H1 (cell line): ENCODE measurements at regions not wholly inside any gene's neighbourhood (a gene's known extent, or its start where the extent isn't known, plus 50 kb on each side); places are given as distances from the start of the nearest gene placed in this dataset.

Source experiments
- CTCF ChIA-PET: fragments of 300-600 bp; sonication (Branson Sonifier 250); formaldehyde crosslinking; loops from one replicate; lab custom pipeline; 2021; ENCODE audit not compliant: partially characterized antibody; lab: Charles Lee
- POLR2A ChIA-PET: fragments of 300-600 bp; sonication (Branson Sonifier 250); formaldehyde crosslinking; loops from one replicate; lab custom pipeline; 2021; ENCODE audit warnings: inconsistent platforms; ENCODE audit not compliant: partially characterized antibody; lab: Charles Lee
- DNase-seq, 2 experiments: peaks; one replicate each; pipeline versions ENCODE4 v3.0.0 to v3.0.0-alpha.2; 2010 to 2022; ENCODE audit warnings: low spot score in 2 of 2, low read depth in 1 of 2, mixed read lengths in 1 of 2
- FAIRE-seq: peaks from 2 replicates; lab custom pipeline; 2011; peaks lifted over from hg19 to GRCh38; lab: Jason Lieb, UNC
- H2AFZ ChIP-seq: 2 replicates; pipeline ENCODE4 v1.8.1; 2012; ENCODE audit warnings: low read length, inconsistent platforms
- H2AK5ac ChIP-seq: 2 replicates; pipeline ENCODE4 v1.6.1; 2013; ENCODE audit warnings: low read depth, low read length
- H2BK120ac ChIP-seq: replicated peaks from 2 replicates; pipeline ENCODE3; 2013; ENCODE audit warnings: low read depth, low read length, inconsistent platforms
- H2BK12ac ChIP-seq: 2 replicates; pipeline ENCODE4 v1.6.1; 2013; ENCODE audit warnings: low read depth, low read length
- H2BK15ac ChIP-seq: 2 replicates; pipeline ENCODE4 v1.6.1; 2013; ENCODE audit warnings: low read length
- H2BK20ac ChIP-seq: 2 replicates; pipeline ENCODE4 v1.6.1; 2013; ENCODE audit warnings: low read length
- H2BK5ac ChIP-seq: 2 replicates; pipeline ENCODE4 v1.6.1; 2013; ENCODE audit warnings: low read depth, low read length
- H3K14ac ChIP-seq: 2 replicates; pipeline ENCODE4 v1.6.1; 2013; ENCODE audit warnings: inconsistent platforms; ENCODE audit not compliant: insufficient read length
- H3K18ac ChIP-seq: 2 replicates; pipeline ENCODE4 v1.6.1; 2013; ENCODE audit warnings: low read length; ENCODE audit errors: extremely low read depth
- H3K23ac ChIP-seq: 2 replicates; pipeline ENCODE4 v1.6.1; 2013; ENCODE audit warnings: inconsistent platforms; ENCODE audit not compliant: insufficient read length
- H3K23me2 ChIP-seq: 2 replicates; pipeline ENCODE4 v1.6.1; 2013; ENCODE audit warnings: low read depth, low read length
- H3K27ac ChIP-seq: 2 replicates; pipeline ENCODE4 v1.6.1; 2011; ENCODE audit warnings: low read depth, low read length, inconsistent platforms
- H3K27me3 ChIP-seq, 4 experiments: replicated peaks in 1 of 4; 1 replicate in 1 of 4; 2 replicates in 3 of 4; pipeline versions ENCODE4 v1.6.1 to v1.8.1; 2011 to 2013; ENCODE audit warnings: low read length in 3 of 4, mild to moderate bottlenecking in 3 of 4, inconsistent platforms in 2 of 4, mixed read lengths in 2 of 4, moderate library complexity in 1 of 4; ENCODE audit not compliant: control insufficient read depth in 3 of 4, insufficient read depth in 3 of 4; ENCODE audit errors: extremely low read depth in 1 of 4
- H3K36me3 ChIP-seq, 4 experiments: 2 replicates each; pipeline versions ENCODE4 v1.6.1 to v1.8.1; 2011 to 2013; ENCODE audit warnings: mild to moderate bottlenecking in 4 of 4, low read length in 3 of 4, moderate library complexity in 2 of 4, control low read depth in 1 of 4, inconsistent platforms in 1 of 4; ENCODE audit not compliant: insufficient read depth in 4 of 4, control insufficient read depth in 2 of 4
- H3K4ac ChIP-seq: replicated peaks from 2 replicates; pipeline ENCODE3; 2013; ENCODE audit warnings: low read length, low read depth, mixed read lengths, inconsistent platforms; ENCODE audit not compliant: insufficient read length
- H3K4me1 ChIP-seq, 4 experiments: replicated peaks in 1 of 4; 1 replicate in 1 of 4; 2 replicates in 3 of 4; pipeline versions ENCODE4 v1.6.1 to v1.8.1; 2011 to 2013; ENCODE audit warnings: low read length in 3 of 4, inconsistent platforms in 2 of 4, mixed read lengths in 1 of 4; ENCODE audit not compliant: insufficient read depth in 4 of 4, control insufficient read depth in 3 of 4
- H3K4me2 ChIP-seq, 2 experiments: 2 replicates each; pipeline versions ENCODE4 v1.6.1 to v1.8.1; 2011 to 2013; ENCODE audit warnings: low read depth in 2 of 2, low read length in 2 of 2, control low read depth in 1 of 2, inconsistent platforms in 1 of 2, mild to moderate bottlenecking in 1 of 2; ENCODE audit not compliant: insufficient read depth in 1 of 2
- H3K4me3 ChIP-seq, 4 experiments: fragments of 200-600, 300-600 bp in 1 of 4; sonication (generic), shearing (Covaris generic), sonication (Bioruptor Twin) in 1 of 4; 2 replicates each; pipeline versions ENCODE4 v1.5.1 to v1.8.1; 2011 to 2016; ENCODE audit warnings: low read length in 4 of 4, low read depth in 3 of 4, control low read depth in 2 of 4, inconsistent platforms in 2 of 4, mild to moderate bottlenecking in 2 of 4, mixed read lengths in 1 of 4, moderate library complexity in 1 of 4; ENCODE audit not compliant: insufficient read depth in 2 of 4; ENCODE audit errors: extremely low read depth in 1 of 4
- H3K56ac ChIP-seq: replicated peaks from 2 replicates; pipeline ENCODE3; 2013; ENCODE audit warnings: low read depth, mild to moderate bottlenecking, mixed read lengths, low read length, inconsistent platforms; ENCODE audit not compliant: insufficient read length
- H3K79me1 ChIP-seq: 2 replicates; pipeline ENCODE4 v1.6.1; 2013; ENCODE audit warnings: low read depth, low read length, control low read depth
- H3K79me2 ChIP-seq, 2 experiments: 2 replicates each; pipeline versions ENCODE4 v1.6.1 to v1.8.1; 2012 to 2013; ENCODE audit warnings: low read length in 2 of 2, mild to moderate bottlenecking in 2 of 2, inconsistent platforms in 1 of 2; ENCODE audit not compliant: insufficient read depth in 2 of 2, control insufficient read depth in 1 of 2
- H3K9ac ChIP-seq, 4 experiments: replicated peaks in 1 of 4; 1 replicate in 1 of 4; 2 replicates in 3 of 4; pipeline versions ENCODE4 v1.6.1 to v1.8.1; 2011 to 2013; ENCODE audit warnings: low read depth in 3 of 4, low read length in 3 of 4, control low read depth in 2 of 4, mild to moderate bottlenecking in 2 of 4, moderate library complexity in 2 of 4, inconsistent platforms in 1 of 4; ENCODE audit errors: extremely low read depth in 1 of 4
- H3K9me3 ChIP-seq, 2 experiments: 2 replicates each; pipeline versions ENCODE4 v1.6.1 to v1.8.1; 2012 to 2013; ENCODE audit warnings: mild to moderate bottlenecking in 2 of 2, moderate library complexity in 2 of 2, control low read depth in 1 of 2, inconsistent platforms in 1 of 2, low read depth in 1 of 2, low read length in 1 of 2, mixed read lengths in 1 of 2; ENCODE audit not compliant: insufficient read depth in 2 of 2
- H4K20me1 ChIP-seq, 2 experiments: replicated peaks in 1 of 2; 2 replicates each; pipeline versions ENCODE3 to v1.8.1; 2011 to 2013; ENCODE audit warnings: inconsistent platforms in 2 of 2, low read length in 2 of 2, mild to moderate bottlenecking in 1 of 2; ENCODE audit not compliant: insufficient read depth in 2 of 2, control insufficient read depth in 1 of 2
- H4K5ac ChIP-seq: 2 replicates; pipeline ENCODE4 v1.6.1; 2013; ENCODE audit warnings: low read length, low read depth, mixed read lengths, inconsistent platforms; ENCODE audit not compliant: insufficient read length
- H4K8ac ChIP-seq: 2 replicates; pipeline ENCODE4 v1.8.0; 2013; ENCODE audit warnings: mild to moderate bottlenecking, moderate library complexity, low read length, inconsistent platforms; ENCODE audit not compliant: insufficient read depth; ENCODE audit errors: extremely low read depth
- H4K91ac ChIP-seq: replicated peaks from 2 replicates; pipeline ENCODE3; 2013; ENCODE audit warnings: low read length, mixed read lengths, inconsistent platforms; ENCODE audit not compliant: insufficient read length
- EZH2 ChIP-seq: fragments of 200-600 bp; sonication (generic); IDR thresholded peaks from 2 replicates; pipeline ENCODE4 v1.7.1; 2012; ENCODE audit warnings: low read depth, mild to moderate bottlenecking, moderate library complexity, low read length, inconsistent platforms; ENCODE audit not compliant: severe bottlenecking
- JUND ChIP-seq: IDR thresholded peaks from 2 replicates; pipeline ENCODE4 v1.6.1; 2011; ENCODE audit warnings: mild to moderate bottlenecking, improper control_type of control experiment, low read length
- KDM1A ChIP-seq: fragments of 200-600, 300-600 bp; sonication (generic); IDR thresholded peaks from 2 replicates; pipeline ENCODE4 v1.7.1; 2016; ENCODE audit warnings: mild to moderate bottlenecking, low read length, borderline replicate concordance
- MAFK ChIP-seq: IDR thresholded peaks from 2 replicates; pipeline ENCODE4 v1.6.1; 2012; ENCODE audit warnings: low read depth, mild to moderate bottlenecking, improper control_type of control experiment, low read length
- RFX5 ChIP-seq: IDR thresholded peaks from 2 replicates; pipeline ENCODE4 v1.6.1; 2011; ENCODE audit warnings: low read depth, low read length, improper control_type of control experiment, borderline replicate concordance
- RNF2 ChIP-seq: fragments of 200-900, 300-1000 bp; sonication (generic); IDR thresholded peaks from 2 replicates; pipeline ENCODE4 v1.7.1; 2016; ENCODE audit warnings: borderline replicate concordance, low read depth, mild to moderate bottlenecking, antibody characterized with exemption, low read length; ENCODE audit not compliant: poor library complexity, severe bottlenecking; ENCODE audit errors: missing control alignments
- RXRA ChIP-seq: IDR thresholded peaks from 2 replicates; pipeline ENCODE4 v1.6.1; 2011; ENCODE audit warnings: low read depth, mild to moderate bottlenecking, low read length, moderate library complexity; ENCODE audit not compliant: insufficient read depth
- SIN3A ChIP-seq, 2 experiments: IDR thresholded peaks in 1 of 2; conservative IDR thresholded peaks in 1 of 2; 2 replicates each; pipeline ENCODE4 v1.6.1; 2011 to 2012; ENCODE audit warnings: low read length in 2 of 2, improper control_type of control experiment in 1 of 2, low read depth in 1 of 2, mild to moderate bottlenecking in 1 of 2
- SP1 ChIP-seq: IDR thresholded peaks from 2 replicates; pipeline ENCODE4 v1.6.1; 2011; ENCODE audit warnings: low read depth, low read length
- TEAD4 ChIP-seq: IDR thresholded peaks from 2 replicates; pipeline ENCODE4 v1.6.1; 2012; ENCODE audit warnings: low read depth, low read length, inconsistent platforms, mixed read lengths
- WGBS, 2 experiments: shearing (Covaris generic) in 1 of 2; methylation state at CpG; one replicate each; pipeline versions ENCODE4 v1.1.6 to v1.1.7; 2013 to 2015; ENCODE audit warnings: low lambda C conversion rate in 2 of 2, mixed read lengths in 2 of 2, inconsistent platforms in 1 of 2, low coverage in 1 of 2, missing lambda C conversion rate in 1 of 2; ENCODE audit not compliant: insufficient replicate concordance in 2 of 2, insufficient coverage in 1 of 2, insufficient read length in 1 of 2; ENCODE audit errors: extremely low coverage in 1 of 2, missing lambda C conversion rate in 1 of 2; 5-methylcytosine and 5-hydroxymethylcytosine counted together

DNA sequence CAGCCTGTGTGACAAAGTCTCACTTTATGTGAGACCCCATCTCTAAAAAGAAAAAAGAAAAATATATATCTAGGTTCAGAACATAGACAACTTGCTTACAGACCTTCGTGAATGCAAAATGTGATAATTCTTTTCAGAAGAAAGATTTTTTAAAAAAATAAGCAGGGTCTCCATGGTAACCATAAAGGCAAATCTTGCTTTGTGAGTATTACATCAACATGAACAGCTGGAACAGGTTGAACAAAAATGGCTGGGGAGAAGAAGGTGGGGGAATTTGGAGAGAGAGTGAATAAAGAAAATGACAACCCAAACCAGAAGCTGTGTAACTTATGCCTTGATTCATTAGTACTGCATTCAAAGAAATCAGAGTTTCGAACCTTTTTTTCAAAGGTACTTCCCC is 125.2 kb upstream of the RAP2B start:
- H3K4me1 ChIP-seq: no peaks in the 10 kb centered on the region
- H3K4me3 ChIP-seq: no peak overlapping the region

More for the DNA sequence above, 125.2 kb upstream of the RAP2B start:
- TF ChIP-seq EZH2 (no peak), RFX5 (no peak), SIN3A (conservative IDR thresholded peaks at IDR 0.05 in 1 of 2, IDR thresholded peaks at IDR 0.05 in 1 of 2; ENCODE audit: low read depth in 1 of 2, low read length in 2 of 2) (no peak), MAFK (no peak), TEAD4 (no peak), SP1 (no peak), JUND (no peak), RNF2 (no peak), RXRA (no peak), KDM1A (no peak)
- no peak overlapping the region for H4K8ac ChIP-seq
- H3K4ac ChIP-seq: no peak overlapping the region
- no peak for DNase-seq
- no peak overlapping the region for H3K4me2 ChIP-seq
- H4K5ac ChIP-seq: no peak overlapping the region
- no peak overlapping the region for H2AFZ ChIP-seq
- no peaks in the 10 kb centered on the region for H3K27me3 ChIP-seq
- H3K23me2 ChIP-seq: no peaks in the 10 kb centered on the region
- FAIRE-seq: no peak
- H3K18ac ChIP-seq: no peak overlapping the region
- H3K14ac ChIP-seq: no peak overlapping the region
- no peak overlapping the region for H2BK12ac ChIP-seq
- H3K27ac ChIP-seq: no peak overlapping the region
- H3K56ac ChIP-seq: no peak overlapping the region
- H2BK15ac ChIP-seq: no peak overlapping the region
- no peak overlapping the region for H4K91ac ChIP-seq
- no peak overlapping the region for H2BK120ac ChIP-seq
- H3K23ac ChIP-seq: no peak overlapping the region
- POLR2A ChIA-PET: no interaction called here
- no peaks in the 10 kb centered on the region for H3K36me3 ChIP-seq
- CTCF ChIA-PET: interaction anchor here (0.5 to 0.7 kb wide), 2 partner anchors 203 to 1755 kb away, joined by 3 to 4 read pairs; no protein-coding TSS in a partner anchor
- H3K9me3 ChIP-seq: no peaks in the 10 kb centered on the region
- H2BK5ac ChIP-seq: no peak overlapping the region
- H2BK20ac ChIP-seq: no peak overlapping the region
- H3K9ac ChIP-seq: no peak overlapping the region
- 85% methylated on average over 2 of the region's 2 CpGs; no CpG with 5 or more reads in 1 of the 2 experiments for WGBS, 2 experiments
- no peak overlapping the region for H2AK5ac ChIP-seq
- H3K79me1 ChIP-seq: no peaks in the 10 kb centered on the region
- no peaks in the 10 kb centered on the region for H4K20me1 ChIP-seq
- H3K79me2 ChIP-seq: no peaks in the 10 kb centered on the region
